Calu3 (cell line): ENCODE measurements at regions not wholly inside any gene's neighbourhood (a gene's known extent, or its start where the extent isn't known, plus 50 kb on each side); places are given as distances from the start of the nearest gene placed in this dataset.

Experiments used
- BruUV-seq: library from RNA; stranded (reverse); fragments of 400-500 nt; replicated peaks from 2 replicates; lab custom pipeline; 2021; lab: Mats Ljungman, UMichigan
- CTCF ChIA-PET: fragments of 300-600 bp; sonication (Branson Sonifier 250); formaldehyde crosslinking; loops from one replicate; lab custom pipeline; 2022; ENCODE audit warnings: antibody characterized with exemption; lab: Charles Lee
- DNase-seq: peaks from one replicate; pipeline ENCODE4 v3.0.0; 2022
- H3K27ac Mint-ChIP-seq: one replicate; pipeline ENCODE4 v1.8.0; 2022; ENCODE audit warnings: mixed read lengths; ENCODE audit not compliant: unreplicated experiment
- H3K27me3 Mint-ChIP-seq: one replicate; pipeline ENCODE4 v1.8.0; 2022; ENCODE audit warnings: mixed read lengths; ENCODE audit not compliant: unreplicated experiment
- H3K36me3 Mint-ChIP-seq: one replicate; pipeline ENCODE4 v1.8.0; 2022; ENCODE audit warnings: mild to moderate bottlenecking, moderate library complexity, mixed read lengths; ENCODE audit not compliant: insufficient read depth, unreplicated experiment
- H3K4me1 Mint-ChIP-seq: one replicate; pipeline ENCODE4 v1.8.0; 2022; ENCODE audit warnings: mild to moderate bottlenecking, low read depth, mixed read lengths; ENCODE audit not compliant: unreplicated experiment
- H3K4me3 Mint-ChIP-seq: one replicate; pipeline ENCODE4 v1.8.0; 2022; ENCODE audit warnings: mild to moderate bottlenecking, low read depth, moderate library complexity, mixed read lengths; ENCODE audit not compliant: unreplicated experiment
- H3K9me3 Mint-ChIP-seq: one replicate; pipeline ENCODE4 v1.8.0; 2022; ENCODE audit warnings: low read depth, mixed read lengths; ENCODE audit not compliant: unreplicated experiment
- intact Hi-C: fragments of 100-400 bp; cut with micrococcal nuclease; formaldehyde crosslinking; loops from one replicate; pipeline ENCODE4 v1.10.0; 2022; ENCODE audit not compliant: unreplicated experiment
- TF ChIP-seq, protein P1 (sequence below): fragments of 200-600 bp; IDR thresholded peaks from one replicate; pipeline ENCODE4 v1.8.0; 2022; ENCODE audit warnings: antibody characterized with exemption; ENCODE audit not compliant: unreplicated experiment

DNA sequence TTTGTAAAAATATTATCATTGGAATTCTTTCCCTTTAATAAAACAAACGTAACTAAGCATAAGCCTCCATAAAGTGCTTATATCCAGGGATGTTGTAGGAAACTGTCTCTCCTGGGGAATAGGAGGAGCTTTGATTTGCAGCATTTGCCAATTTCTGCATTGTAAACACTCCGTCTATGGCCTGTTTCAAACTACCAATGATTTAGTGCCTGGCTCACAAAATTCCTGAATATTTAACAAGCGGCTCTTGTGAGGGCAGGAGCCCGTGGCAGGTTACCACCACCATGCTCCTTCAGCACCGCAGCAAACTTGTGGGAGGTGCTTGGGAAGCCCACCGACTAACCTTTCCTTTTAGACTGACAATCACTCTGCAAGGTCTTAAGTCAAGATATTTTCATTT, 520.3 kb downstream of the SOX11 start:
- intact Hi-C loops: no loop called here
- TF ChIP-seq, protein P1, sequence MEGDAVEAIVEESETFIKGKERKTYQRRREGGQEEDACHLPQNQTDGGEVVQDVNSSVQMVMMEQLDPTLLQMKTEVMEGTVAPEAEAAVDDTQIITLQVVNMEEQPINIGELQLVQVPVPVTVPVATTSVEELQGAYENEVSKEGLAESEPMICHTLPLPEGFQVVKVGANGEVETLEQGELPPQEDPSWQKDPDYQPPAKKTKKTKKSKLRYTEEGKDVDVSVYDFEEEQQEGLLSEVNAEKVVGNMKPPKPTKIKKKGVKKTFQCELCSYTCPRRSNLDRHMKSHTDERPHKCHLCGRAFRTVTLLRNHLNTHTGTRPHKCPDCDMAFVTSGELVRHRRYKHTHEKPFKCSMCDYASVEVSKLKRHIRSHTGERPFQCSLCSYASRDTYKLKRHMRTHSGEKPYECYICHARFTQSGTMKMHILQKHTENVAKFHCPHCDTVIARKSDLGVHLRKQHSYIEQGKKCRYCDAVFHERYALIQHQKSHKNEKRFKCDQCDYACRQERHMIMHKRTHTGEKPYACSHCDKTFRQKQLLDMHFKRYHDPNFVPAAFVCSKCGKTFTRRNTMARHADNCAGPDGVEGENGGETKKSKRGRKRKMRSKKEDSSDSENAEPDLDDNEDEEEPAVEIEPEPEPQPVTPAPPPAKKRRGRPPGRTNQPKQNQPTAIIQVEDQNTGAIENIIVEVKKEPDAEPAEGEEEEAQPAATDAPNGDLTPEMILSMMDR: no peak
- H3K27ac Mint-ChIP-seq: no peak overlapping the region
- no peaks in the 10 kb centered on the region for H3K9me3 Mint-ChIP-seq
- CTCF ChIA-PET: no interaction called here
- no peak for DNase-seq
- no peaks in the 10 kb centered on the region for H3K4me1 Mint-ChIP-seq
- BruUV-seq: no TSS peak
- no peak overlapping the region for H3K4me3 Mint-ChIP-seq
- no peaks in the 10 kb centered on the region for H3K36me3 Mint-ChIP-seq
- H3K27me3 Mint-ChIP-seq: no peaks in the 10 kb centered on the region

DNA sequence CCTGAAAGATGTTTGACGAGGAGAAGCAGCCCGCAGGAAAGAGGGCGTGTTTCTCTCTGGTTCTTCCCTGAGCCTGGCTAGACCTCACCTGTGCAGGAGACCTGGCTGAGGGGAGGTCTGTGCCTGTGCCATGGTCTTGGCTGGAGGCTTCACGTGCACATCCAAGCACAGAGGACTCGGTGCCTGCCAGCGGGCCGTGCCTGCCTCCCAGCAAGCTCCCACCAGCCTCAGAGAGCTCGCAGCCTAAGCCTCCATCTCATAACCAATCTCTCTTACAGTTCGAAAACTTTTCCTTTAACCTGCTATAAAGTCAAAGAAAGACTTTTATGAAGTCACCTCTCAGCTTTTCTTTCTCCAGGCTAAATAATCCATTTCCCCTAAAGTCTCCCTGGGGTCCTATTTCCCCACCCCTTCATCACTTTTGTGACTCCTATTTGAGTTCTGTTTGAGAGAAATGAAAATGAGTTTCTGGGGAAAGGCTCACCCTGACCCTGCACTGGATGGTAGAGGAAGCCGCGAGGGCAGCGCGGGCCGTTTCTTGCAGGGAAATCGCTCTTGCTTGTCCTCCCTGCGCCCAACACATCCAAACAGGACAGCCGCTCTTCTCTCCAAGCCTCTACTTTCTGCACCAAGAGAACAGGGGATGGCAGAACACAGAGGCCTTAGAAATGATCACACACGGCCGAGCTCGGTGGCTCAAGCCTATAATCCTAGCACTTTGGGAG, 521.0 kb downstream of the SOX11 start:
- no peaks in the 10 kb centered on the region for H3K4me1 Mint-ChIP-seq
- CTCF ChIA-PET: no interaction called here
- no peaks in the 10 kb centered on the region for H3K9me3 Mint-ChIP-seq
- TF ChIP-seq, protein P1: no peak
- H3K27me3 Mint-ChIP-seq: no peaks in the 10 kb centered on the region
- no peak for DNase-seq
- no peaks in the 10 kb centered on the region for H3K36me3 Mint-ChIP-seq
- BruUV-seq: no TSS peak
- intact Hi-C loops: no loop called here
- H3K27ac Mint-ChIP-seq: no peak overlapping the region
- H3K4me3 Mint-ChIP-seq: no peak overlapping the region

DNA sequence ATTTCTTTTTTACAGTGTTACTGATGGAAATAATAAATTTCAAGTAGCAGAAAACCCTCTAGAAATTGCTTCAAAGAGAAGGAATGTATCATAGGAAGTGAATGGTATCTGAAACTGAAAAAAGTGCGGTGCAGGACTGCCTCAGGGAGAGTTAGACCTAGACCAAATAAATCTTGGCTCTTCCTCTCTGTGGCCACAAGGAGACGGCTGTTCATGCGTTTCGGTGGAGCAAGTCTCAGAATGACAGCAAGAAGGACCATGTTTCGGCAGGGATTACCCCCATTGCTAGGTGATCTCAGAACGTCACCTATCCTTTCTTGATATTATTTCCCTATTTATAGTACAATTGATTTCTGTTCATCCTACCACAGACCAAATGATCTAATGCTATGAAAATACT, 522.3 kb downstream of the SOX11 start:
- no peaks in the 10 kb centered on the region for H3K36me3 Mint-ChIP-seq
- DNase-seq: no peak
- intact Hi-C loops: no loop called here

DNA sequence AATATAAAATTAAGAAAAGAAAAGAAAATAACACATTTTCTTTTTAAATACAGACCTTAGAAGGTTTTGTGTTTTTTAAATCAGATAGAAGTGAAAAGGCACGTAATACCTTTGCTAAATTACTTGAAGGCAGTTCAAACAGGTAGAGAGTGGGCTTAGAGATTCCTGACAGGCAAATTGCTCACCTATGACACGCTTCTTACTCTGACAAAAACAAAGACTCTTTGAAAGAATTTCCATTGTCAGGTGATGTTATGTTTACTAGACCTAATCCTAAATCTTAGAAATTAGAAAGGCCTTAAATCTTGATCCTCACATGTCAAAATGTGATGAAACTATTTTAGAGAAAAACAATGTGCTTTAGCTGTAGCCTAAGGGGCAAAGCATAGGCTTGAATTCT, 522.9 kb downstream of the SOX11 start:
- Mint-ChIP-seq H3K4me1 (no peaks in the 10 kb centered on the region), H3K27ac (no peak overlapping the region), H3K9me3 (no peaks in the 10 kb centered on the region), H3K4me3 (no peak overlapping the region), H3K36me3 (no peaks in the 10 kb centered on the region), H3K27me3 (no peaks in the 10 kb centered on the region)
- intact Hi-C loops: no loop called here
- BruUV-seq: no TSS peak
- DNase-seq: no peak
- CTCF ChIA-PET: no interaction called here
- TF ChIP-seq, protein P1: no peak

More for the DNA sequence above, 522.3 kb downstream of the SOX11 start:
- Mint-ChIP-seq H3K4me1 (no peaks in the 10 kb centered on the region), H3K27ac (no peak overlapping the region), H3K4me3 (no peak overlapping the region), H3K27me3 (no peaks in the 10 kb centered on the region), H3K9me3 (no peaks in the 10 kb centered on the region)
- CTCF ChIA-PET: no interaction called here
- BruUV-seq: no TSS peak
- TF ChIP-seq, protein P1: no peak
